GM18511 (cell line): ENCODE measurements at regions not wholly inside any gene's neighbourhood (a gene's known extent, or its start where the extent isn't known, plus 50 kb on each side); places are given as distances from the start of the nearest gene placed in this dataset.

Experiments used
- ATAC-seq: cut with Tn5 transposase; IDR thresholded peaks from one replicate; pipeline ENCODE4 v1.9.1; 2021; ENCODE audit warnings: mild to moderate bottlenecking, moderate library complexity; ENCODE audit not compliant: unreplicated experiment

GRCh38 chr3:187971629-187972028 is 182.3 kb upstream of the LPP start:
- no peak for ATAC-seq

- ATAC-seq, result no peak
Measured at GRCh38 chr3:187972454-187972853, 181.5 kb upstream of the LPP start.

- ATAC-seq, result no peak
Measured at GRCh38 chr3:187973977-187974870, 179.7 kb upstream of the LPP start.

GRCh38 chr3:187974871-187975271 is 179.1 kb upstream of the LPP start:
- ATAC-seq, result no peak

- ATAC-seq, result no peak
Measured at GRCh38 chr3:187975561-187976364, 178.2 kb upstream of the LPP start.

- ATAC-seq, result no peak
Measured at GRCh38 chr3:187976365-187976900, 177.5 kb upstream of the LPP start.

- no peak for ATAC-seq
Measured at GRCh38 chr3:187977659-187978058, 176.3 kb upstream of the LPP start.

GRCh38 chr3:187978433-187979011 is 175.4 kb upstream of the LPP start:
- no peak for ATAC-seq

- no peak for ATAC-seq
Measured at GRCh38 chr3:187979564-187979963, 174.4 kb upstream of the LPP start.

GRCh38 chr3:187980861-187981260 is 173.1 kb upstream of the LPP start:
- ATAC-seq, result no peak

- ATAC-seq, result no peak
Measured at GRCh38 chr3:187982142-187982541, 171.8 kb upstream of the LPP start.

- ATAC-seq, result no peak
Measured at GRCh38 chr3:187983484-187984124, 170.4 kb upstream of the LPP start.

- no peak for ATAC-seq
Measured at GRCh38 chr3:187985647-187986046, 168.3 kb upstream of the LPP start.

GRCh38 chr3:187986514-187986934 is 167.4 kb upstream of the LPP start:
- ATAC-seq, result no peak

- no peak for ATAC-seq
Measured at GRCh38 chr3:187987187-187987586, 166.8 kb upstream of the LPP start.

GRCh38 chr3:187987924-187988323 is 166.0 kb upstream of the LPP start:
- no peak for ATAC-seq

- ATAC-seq, result no peak
Measured at GRCh38 chr3:187989575-187990153, 164.3 kb upstream of the LPP start.

- no peak for ATAC-seq
Measured at GRCh38 chr3:187992609-187993008, 161.3 kb upstream of the LPP start.

GRCh38 chr3:187994221-187995042 is 159.5 kb upstream of the LPP start:
- no peak for ATAC-seq

GRCh38 chr3:187995043-187995400 is 158.9 kb upstream of the LPP start:
- ATAC-seq, result no peak
